ENCODE measurements at regions not wholly inside any gene's neighbourhood (a gene's known extent, or its start where the extent isn't known, plus 50 kb on each side); places are given as distances from the start of the nearest gene placed in this dataset.

- H3K4me3 ChIP-seq (ENCODE audit: low read depth, low read length): no peak overlapping the region
- no peak for TF ChIP-seq CTCF (IDR thresholded peaks at IDR 0.05; ENCODE audit: low read depth, low read length)
Measured at GRCh38 chr14:25113394-25113793, 63.4 kb upstream of the STXBP6 start.

GRCh38 chr14:25111061-25111601 is 61.2 kb upstream of the STXBP6 start:
- TF ChIP-seq CTCF (IDR thresholded peaks at IDR 0.05; ENCODE audit: low read depth, low read length): no peak
- no peak overlapping the region for H3K4me3 ChIP-seq (ENCODE audit: low read depth, low read length)

- no peak overlapping the region for H3K4me3 ChIP-seq (ENCODE audit: low read depth, low read length)
- TF ChIP-seq CTCF (IDR thresholded peaks at IDR 0.05; ENCODE audit: low read depth, low read length): no peak
Measured at GRCh38 chr14:25110106-25110505, 60.2 kb upstream of the STXBP6 start.

GRCh38 chr14:25108959-25109358 is 59.0 kb upstream of the STXBP6 start:
- TF ChIP-seq CTCF (IDR thresholded peaks at IDR 0.05; ENCODE audit: low read depth, low read length): no peak
- H3K4me3 ChIP-seq (ENCODE audit: low read depth, low read length): no peak overlapping the region

- no peak overlapping the region for H3K4me3 ChIP-seq (ENCODE audit: low read depth, low read length)
- TF ChIP-seq CTCF (IDR thresholded peaks at IDR 0.05; ENCODE audit: low read depth, low read length): no peak
Measured at GRCh38 chr14:25108291-25108690, 58.3 kb upstream of the STXBP6 start.

- no peak overlapping the region for H3K4me3 ChIP-seq (ENCODE audit: low read depth, low read length)
- TF ChIP-seq CTCF (IDR thresholded peaks at IDR 0.05; ENCODE audit: low read depth, low read length): no peak
Measured at GRCh38 chr14:25103820-25104219, 53.9 kb upstream of the STXBP6 start.

GRCh38 chr14:25103271-25103670 is 53.3 kb upstream of the STXBP6 start:
- no peak overlapping the region for H3K4me3 ChIP-seq (ENCODE audit: low read depth, low read length)
- no peak for TF ChIP-seq CTCF (IDR thresholded peaks at IDR 0.05; ENCODE audit: low read depth, low read length)
